H1 (cell line): ENCODE measurements at regions not wholly inside any gene's neighbourhood (a gene's known extent, or its start where the extent isn't known, plus 50 kb on each side); places are given as distances from the start of the nearest gene placed in this dataset.

Experiments
- ATF3 ChIP-seq: IDR thresholded peaks from 2 replicates; pipeline ENCODE4 v1.6.1; 2011; ENCODE audit warnings: low read depth, mild to moderate bottlenecking, low read length; ENCODE audit not compliant: insufficient read depth
- CHD2 ChIP-seq: IDR thresholded peaks from 2 replicates; pipeline ENCODE4 v1.6.1; 2012; ENCODE audit warnings: low read length, improper control_type of control experiment
- EP300 ChIP-seq, 2 experiments: IDR thresholded peaks; 1 replicate in 1 of 2; 2 replicates in 1 of 2; pipeline ENCODE4 v1.6.1; 2011 to 2012; ENCODE audit warnings: low read depth in 2 of 2, low read length in 2 of 2, mild to moderate bottlenecking in 2 of 2, borderline replicate concordance in 1 of 2, inconsistent platforms in 1 of 2, moderate library complexity in 1 of 2
- KDM4A ChIP-seq: IDR thresholded peaks from one replicate; pipeline ENCODE4 v1.7.1; 2012; ENCODE audit warnings: low read depth, mild to moderate bottlenecking, moderate library complexity, low read length, inconsistent platforms; ENCODE audit not compliant: severe bottlenecking
- RXRA ChIP-seq: IDR thresholded peaks from 2 replicates; pipeline ENCODE4 v1.6.1; 2011; ENCODE audit warnings: low read depth, mild to moderate bottlenecking, low read length, moderate library complexity; ENCODE audit not compliant: insufficient read depth
- ZNF274 ChIP-seq: IDR thresholded peaks from 2 replicates; pipeline ENCODE4 v1.7.0; 2012; ENCODE audit warnings: low read length, borderline replicate concordance; ENCODE audit errors: extremely low read depth

DNA sequence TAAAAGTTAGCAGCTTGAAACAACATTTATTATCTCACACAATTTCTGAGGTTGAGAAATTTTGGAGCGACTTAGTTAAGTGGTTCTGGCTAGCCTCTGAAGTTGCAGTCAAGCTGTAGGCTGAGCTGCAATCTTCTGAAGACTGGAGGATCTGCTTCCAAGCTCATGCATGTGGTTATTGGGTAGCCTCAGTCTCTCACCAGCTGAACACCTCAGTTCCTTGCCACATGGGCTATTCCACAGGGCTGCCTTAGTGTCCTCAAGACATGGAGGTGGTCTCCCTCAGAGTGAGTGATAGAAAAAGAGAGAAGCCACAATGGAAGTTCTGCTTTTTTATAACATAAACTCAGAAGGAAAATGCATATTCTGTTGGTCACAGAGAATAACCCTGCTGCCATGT, 92.0 kb upstream of the CAMK1G start (continued):
- TF ChIP-seq CHD2 (no peak), EP300 (IDR thresholded peaks at IDR 0.05; ENCODE audit: borderline replicate concordance in 1 of 2, low read depth in 2 of 2, low read length in 2 of 2) (no peak), KDM4A (no peak), ZNF274 (no peak), ATF3 (no peak), RXRA (no peak)
